ENCODE measurements at regions not wholly inside any gene's neighbourhood (a gene's known extent, or its start where the extent isn't known, plus 50 kb on each side); places are given as distances from the start of the nearest gene placed in this dataset.

GRCh38 chr5:12111261-12111660, 207.0 kb upstream of the CTNND2 start:
- TF ChIP-seq, protein P1, sequence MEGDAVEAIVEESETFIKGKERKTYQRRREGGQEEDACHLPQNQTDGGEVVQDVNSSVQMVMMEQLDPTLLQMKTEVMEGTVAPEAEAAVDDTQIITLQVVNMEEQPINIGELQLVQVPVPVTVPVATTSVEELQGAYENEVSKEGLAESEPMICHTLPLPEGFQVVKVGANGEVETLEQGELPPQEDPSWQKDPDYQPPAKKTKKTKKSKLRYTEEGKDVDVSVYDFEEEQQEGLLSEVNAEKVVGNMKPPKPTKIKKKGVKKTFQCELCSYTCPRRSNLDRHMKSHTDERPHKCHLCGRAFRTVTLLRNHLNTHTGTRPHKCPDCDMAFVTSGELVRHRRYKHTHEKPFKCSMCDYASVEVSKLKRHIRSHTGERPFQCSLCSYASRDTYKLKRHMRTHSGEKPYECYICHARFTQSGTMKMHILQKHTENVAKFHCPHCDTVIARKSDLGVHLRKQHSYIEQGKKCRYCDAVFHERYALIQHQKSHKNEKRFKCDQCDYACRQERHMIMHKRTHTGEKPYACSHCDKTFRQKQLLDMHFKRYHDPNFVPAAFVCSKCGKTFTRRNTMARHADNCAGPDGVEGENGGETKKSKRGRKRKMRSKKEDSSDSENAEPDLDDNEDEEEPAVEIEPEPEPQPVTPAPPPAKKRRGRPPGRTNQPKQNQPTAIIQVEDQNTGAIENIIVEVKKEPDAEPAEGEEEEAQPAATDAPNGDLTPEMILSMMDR (conservative IDR thresholded peaks at IDR 0.05; ENCODE audit: low read depth in 2 of 2), result no peak
- TF ChIP-seq REST (IDR thresholded peaks at IDR 0.05; ENCODE audit: unreplicated experiment), result no peak
- no peak for TF ChIP-seq STAT1 (IDR thresholded peaks at IDR 0.05; ENCODE audit: unreplicated experiment)
- TF ChIP-seq NANOG (IDR thresholded peaks at IDR 0.05; ENCODE audit: borderline replicate concordance), result no peak

Data from GM23338 (cell line).